ENCODE measurements at regions not wholly inside any gene's neighbourhood (a gene's known extent, or its start where the extent isn't known, plus 50 kb on each side); places are given as distances from the start of the nearest gene placed in this dataset.

- TF ChIP-seq CTCF (IDR thresholded peaks at IDR 0.05): no peak
- no peak for TF ChIP-seq POLR2AphosphoS5 (IDR thresholded peaks at IDR 0.05)
These were observed 100.7 kb upstream of the CD82 start for GRCh38 chr11:44464741-44465140.

Measured in upper lobe of left lung (tissue), 4 donors.